ENCODE measurements at regions not wholly inside any gene's neighbourhood (a gene's known extent, or its start where the extent isn't known, plus 50 kb on each side); places are given as distances from the start of the nearest gene placed in this dataset.

DNA sequence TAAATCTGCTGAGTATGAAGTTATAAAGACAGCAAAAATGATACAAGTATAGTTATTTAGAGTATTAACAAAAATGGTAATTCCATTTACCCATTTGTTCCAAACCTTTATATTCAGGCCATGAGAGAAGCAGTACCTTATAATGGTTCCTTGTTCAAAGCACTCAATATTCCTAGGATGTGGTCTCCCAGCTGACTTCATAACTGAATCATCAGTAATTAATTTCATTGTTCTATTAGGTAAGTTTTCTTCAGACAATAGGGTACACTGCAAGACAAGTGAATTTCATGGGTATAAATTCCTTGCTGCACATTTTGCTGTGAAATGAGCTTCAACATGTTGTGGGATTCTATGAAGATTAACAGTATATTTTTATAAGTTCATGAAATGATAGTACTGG lies 550.8 kb upstream of the ZEB2 start:
- Histone ChIP-seq H3K27ac (ENCODE audit: insufficient read depth, low read length) (no peak overlapping the region), H3K4me3 (replicated peaks in 1 of 4; ENCODE audit: control extremely low read depth in 1 of 4, insufficient read depth in 1 of 4, low read depth in 3 of 4, low read length in 4 of 4) (no peak overlapping the region), H3K4me2 (ENCODE audit: extremely low read depth, insufficient read depth, low read length) (no peak overlapping the region), H4K20me1 (ENCODE audit: control insufficient read depth, extremely low read depth, insufficient read depth, low read length) (no peaks in the 10 kb centered on the region), H2AFZ (ENCODE audit: low read length) (no peak overlapping the region), H3K4me1 (ENCODE audit: control insufficient read depth, extremely low read depth, insufficient read depth, low read length) (peaks cover 5% of the 10 kb centered on the region), H3K9me3 (ENCODE audit: control insufficient read depth, insufficient read depth, low read depth, low read length) (no peaks in the 10 kb centered on the region), H3K9ac (ENCODE audit: insufficient read depth, low read length) (no peak overlapping the region), H3K79me2 (ENCODE audit: control insufficient read depth, insufficient read depth, low read length) (no peaks in the 10 kb centered on the region), H3K36me3 (ENCODE audit: control insufficient read depth, insufficient read depth, low read length) (no peaks in the 10 kb centered on the region), H3K27me3 (ENCODE audit: control insufficient read depth, insufficient read depth, low read length) (no peaks in the 10 kb centered on the region)
- no peak for DNase-seq (ENCODE audit: low read depth in 2 of 2)
- no peak for TF ChIP-seq EZH2 (IDR thresholded peaks at IDR 0.05; ENCODE audit: low read length, missing control alignments)
- TF ChIP-seq, protein P1, sequence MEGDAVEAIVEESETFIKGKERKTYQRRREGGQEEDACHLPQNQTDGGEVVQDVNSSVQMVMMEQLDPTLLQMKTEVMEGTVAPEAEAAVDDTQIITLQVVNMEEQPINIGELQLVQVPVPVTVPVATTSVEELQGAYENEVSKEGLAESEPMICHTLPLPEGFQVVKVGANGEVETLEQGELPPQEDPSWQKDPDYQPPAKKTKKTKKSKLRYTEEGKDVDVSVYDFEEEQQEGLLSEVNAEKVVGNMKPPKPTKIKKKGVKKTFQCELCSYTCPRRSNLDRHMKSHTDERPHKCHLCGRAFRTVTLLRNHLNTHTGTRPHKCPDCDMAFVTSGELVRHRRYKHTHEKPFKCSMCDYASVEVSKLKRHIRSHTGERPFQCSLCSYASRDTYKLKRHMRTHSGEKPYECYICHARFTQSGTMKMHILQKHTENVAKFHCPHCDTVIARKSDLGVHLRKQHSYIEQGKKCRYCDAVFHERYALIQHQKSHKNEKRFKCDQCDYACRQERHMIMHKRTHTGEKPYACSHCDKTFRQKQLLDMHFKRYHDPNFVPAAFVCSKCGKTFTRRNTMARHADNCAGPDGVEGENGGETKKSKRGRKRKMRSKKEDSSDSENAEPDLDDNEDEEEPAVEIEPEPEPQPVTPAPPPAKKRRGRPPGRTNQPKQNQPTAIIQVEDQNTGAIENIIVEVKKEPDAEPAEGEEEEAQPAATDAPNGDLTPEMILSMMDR (conservative IDR thresholded peaks at IDR 0.05 in 1 of 2, IDR thresholded peaks at IDR 0.05 in 1 of 2; ENCODE audit: low read depth in 1 of 2, low read length in 2 of 2): no peak

DNA sequence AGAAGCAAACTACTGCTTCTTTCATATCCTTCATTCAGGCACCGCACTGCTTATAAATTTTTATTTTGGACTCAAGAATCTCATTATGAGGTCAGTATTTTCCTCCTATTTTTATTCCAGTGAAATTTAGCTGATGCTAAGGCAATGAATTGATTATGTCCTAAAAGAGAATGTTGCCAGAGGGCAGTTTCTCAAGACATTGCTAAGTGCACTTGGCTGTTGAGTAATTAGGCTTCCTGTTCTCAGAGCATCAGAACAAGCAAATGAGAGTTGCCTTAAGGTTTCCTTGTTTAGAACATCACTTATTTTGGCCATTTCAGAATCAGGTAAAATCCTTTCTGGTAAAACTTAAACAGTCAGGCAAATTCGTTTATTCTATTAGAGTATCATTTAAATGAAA lies 548.6 kb upstream of the ZEB2 start:
- Histone ChIP-seq H3K79me2 (ENCODE audit: control insufficient read depth, insufficient read depth, low read length) (no peaks in the 10 kb centered on the region), H3K27ac (ENCODE audit: insufficient read depth, low read length) (no peak overlapping the region), H3K9me3 (ENCODE audit: control insufficient read depth, insufficient read depth, low read depth, low read length) (no peaks in the 10 kb centered on the region), H3K4me2 (ENCODE audit: extremely low read depth, insufficient read depth, low read length) (no peak overlapping the region), H3K36me3 (ENCODE audit: control insufficient read depth, insufficient read depth, low read length) (no peaks in the 10 kb centered on the region), H3K9ac (ENCODE audit: insufficient read depth, low read length) (no peak overlapping the region), H4K20me1 (ENCODE audit: control insufficient read depth, extremely low read depth, insufficient read depth, low read length) (no peaks in the 10 kb centered on the region), H3K4me3 (replicated peaks in 1 of 4; ENCODE audit: control extremely low read depth in 1 of 4, insufficient read depth in 1 of 4, low read depth in 3 of 4, low read length in 4 of 4) (no peak overlapping the region), H2AFZ (ENCODE audit: low read length) (no peak overlapping the region), H3K4me1 (ENCODE audit: control insufficient read depth, extremely low read depth, insufficient read depth, low read length) (peaks cover 5% of the 10 kb centered on the region), H3K27me3 (ENCODE audit: control insufficient read depth, insufficient read depth, low read length) (no peaks in the 10 kb centered on the region)
- no peak for TF ChIP-seq EZH2 (IDR thresholded peaks at IDR 0.05; ENCODE audit: low read length, missing control alignments)
- TF ChIP-seq, protein P1 (conservative IDR thresholded peaks at IDR 0.05 in 1 of 2, IDR thresholded peaks at IDR 0.05 in 1 of 2; ENCODE audit: low read depth in 1 of 2, low read length in 2 of 2): no peak
- no peak for DNase-seq (ENCODE audit: low read depth in 2 of 2)

DNA sequence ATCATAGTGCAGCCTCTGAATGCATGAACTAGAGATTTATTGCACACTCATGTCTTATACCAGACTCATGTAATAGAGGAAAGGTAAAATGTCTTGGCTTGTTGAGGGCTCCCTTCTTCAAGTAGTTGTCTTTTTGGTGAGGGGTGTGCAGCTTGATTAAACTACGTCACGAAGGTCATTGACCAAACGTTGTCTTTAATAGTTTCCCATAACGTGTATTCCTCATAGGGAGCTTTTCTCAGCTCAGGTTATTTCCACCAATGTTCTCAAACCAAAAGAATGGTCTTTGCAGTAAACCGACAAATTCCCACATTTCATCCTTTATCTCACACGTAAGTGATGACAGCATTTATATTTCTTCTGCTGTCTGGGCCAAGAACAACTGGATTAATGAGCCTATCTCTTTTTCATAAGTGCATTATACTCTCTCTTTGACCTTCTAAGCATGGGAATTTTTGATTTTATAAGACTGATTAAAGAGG lies 547.7 kb upstream of the ZEB2 start:
- Histone ChIP-seq H3K27ac (ENCODE audit: insufficient read depth, low read length) (no peak overlapping the region), H4K20me1 (ENCODE audit: control insufficient read depth, extremely low read depth, insufficient read depth, low read length) (no peaks in the 10 kb centered on the region), H3K4me1 (ENCODE audit: control insufficient read depth, extremely low read depth, insufficient read depth, low read length) (peaks cover 5% of the 10 kb centered on the region), H3K27me3 (ENCODE audit: control insufficient read depth, insufficient read depth, low read length) (no peaks in the 10 kb centered on the region), H3K9me3 (ENCODE audit: control insufficient read depth, insufficient read depth, low read depth, low read length) (no peaks in the 10 kb centered on the region), H3K4me2 (ENCODE audit: extremely low read depth, insufficient read depth, low read length) (no peak overlapping the region), H3K79me2 (ENCODE audit: control insufficient read depth, insufficient read depth, low read length) (no peaks in the 10 kb centered on the region), H2AFZ (ENCODE audit: low read length) (no peak overlapping the region), H3K36me3 (ENCODE audit: control insufficient read depth, insufficient read depth, low read length) (no peaks in the 10 kb centered on the region), H3K9ac (ENCODE audit: insufficient read depth, low read length) (no peak overlapping the region), H3K4me3 (replicated peaks in 1 of 4; ENCODE audit: control extremely low read depth in 1 of 4, insufficient read depth in 1 of 4, low read depth in 3 of 4, low read length in 4 of 4) (no peak overlapping the region)
- TF ChIP-seq, protein P1 (conservative IDR thresholded peaks at IDR 0.05 in 1 of 2, IDR thresholded peaks at IDR 0.05 in 1 of 2; ENCODE audit: low read depth in 1 of 2, low read length in 2 of 2): no peak
- no peak for TF ChIP-seq EZH2 (IDR thresholded peaks at IDR 0.05; ENCODE audit: low read length, missing control alignments)
- no peak for DNase-seq (ENCODE audit: low read depth in 2 of 2)

Measured in fibroblast of lung (primary cell).